Astrocyte (in vitro differentiated cells and primary cell): ENCODE measurements at regions not wholly inside any gene's neighbourhood (a gene's known extent, or its start where the extent isn't known, plus 50 kb on each side); places are given as distances from the start of the nearest gene placed in this dataset.

Experiments used
- DNase-seq: peaks from one replicate; pipeline ENCODE4 v3.0.0-alpha.2; 2010; ENCODE audit warnings: low read depth
- FAIRE-seq: peaks from 2 replicates; lab custom pipeline; 2011; peaks lifted over from hg19 to GRCh38; lab: Jason Lieb, UNC
- H2AFZ ChIP-seq: 2 replicates; pipeline ENCODE4 v1.6.0; 2012; ENCODE audit warnings: low read depth, low read length, inconsistent platforms
- H3K27ac ChIP-seq: 2 replicates; pipeline ENCODE4 v1.5.1; 2011; ENCODE audit warnings: low read depth, low read length, inconsistent platforms
- H3K27me3 ChIP-seq: 2 replicates; pipeline ENCODE4 v1.6.0; 2011; ENCODE audit warnings: low read length, inconsistent platforms; ENCODE audit not compliant: insufficient read depth
- H3K36me3 ChIP-seq: 2 replicates; pipeline ENCODE4 v1.5.1; 2011; ENCODE audit warnings: low read length, inconsistent platforms; ENCODE audit not compliant: insufficient read depth
- H3K4me1 ChIP-seq: 2 replicates; pipeline ENCODE4 v1.5.1; 2011; ENCODE audit warnings: low read length, inconsistent platforms; ENCODE audit not compliant: insufficient read depth
- H3K4me2 ChIP-seq: 2 replicates; pipeline ENCODE4 v1.6.0; 2012; ENCODE audit warnings: low read length, inconsistent platforms
- H3K4me3 ChIP-seq: 2 replicates; pipeline ENCODE4 v1.5.1; 2011; ENCODE audit warnings: low read depth, mild to moderate bottlenecking, low read length, inconsistent platforms; ENCODE audit not compliant: insufficient read depth
- H3K79me2 ChIP-seq: 2 replicates; pipeline ENCODE4 v1.6.0; 2012; ENCODE audit warnings: mild to moderate bottlenecking, low read length, inconsistent platforms; ENCODE audit not compliant: insufficient read depth
- H3K9ac ChIP-seq: 2 replicates; pipeline ENCODE4 v1.6.0; 2012; ENCODE audit warnings: mild to moderate bottlenecking, low read length, inconsistent platforms
- H3K9me3 ChIP-seq: 2 replicates; pipeline ENCODE4 v1.5.1; 2012; ENCODE audit warnings: low read depth, mild to moderate bottlenecking, low read length, inconsistent platforms; ENCODE audit not compliant: insufficient read depth
- H4K20me1 ChIP-seq: 2 replicates; pipeline ENCODE4 v1.6.0; 2012; ENCODE audit warnings: low read length, inconsistent platforms; ENCODE audit not compliant: insufficient read depth
- H3K27ac Mint-ChIP-seq: one replicate; pipeline ENCODE4 v1.8.0; 2021; ENCODE audit warnings: mild to moderate bottlenecking, mixed read lengths; ENCODE audit not compliant: unreplicated experiment
- H3K27me3 Mint-ChIP-seq: one replicate; pipeline ENCODE4 v1.8.0; 2021; ENCODE audit warnings: low read depth, mixed read lengths; ENCODE audit not compliant: unreplicated experiment
- H3K36me3 Mint-ChIP-seq: one replicate; pipeline ENCODE4 v1.8.0; 2021; ENCODE audit warnings: low read depth, mixed read lengths; ENCODE audit not compliant: unreplicated experiment
- H3K4me1 Mint-ChIP-seq: one replicate; pipeline ENCODE4 v1.8.0; 2021; ENCODE audit warnings: low read depth, mixed read lengths; ENCODE audit not compliant: unreplicated experiment
- H3K4me3 Mint-ChIP-seq: one replicate; pipeline ENCODE4 v1.8.0; 2021; ENCODE audit warnings: mild to moderate bottlenecking, moderate library complexity, mixed read lengths; ENCODE audit not compliant: unreplicated experiment
- H3K9me3 Mint-ChIP-seq: one replicate; pipeline ENCODE4 v1.8.0; 2021; ENCODE audit warnings: mild to moderate bottlenecking, mixed read lengths; ENCODE audit not compliant: unreplicated experiment
- CTCF ChIP-seq: IDR thresholded peaks from 2 replicates; pipeline ENCODE4 v1.5.1; 2011; ENCODE audit warnings: low read depth, mild to moderate bottlenecking, inconsistent platforms, low read length, moderate library complexity; ENCODE audit not compliant: insufficient read depth
- EZH2 ChIP-seq: IDR thresholded peaks from 2 replicates; pipeline ENCODE4 v1.6.1; 2012; ENCODE audit warnings: mild to moderate bottlenecking, low read length, inconsistent platforms; ENCODE audit not compliant: insufficient read depth

GRCh38 chr14:82238649-82239048 lies 705.0 kb upstream of the SEL1L start:
- Histone ChIP-seq H3K27me3 (no peaks in the 10 kb centered on the region), H2AFZ (no peak overlapping the region), H3K4me3 (no peak overlapping the region), H3K27ac (no peak overlapping the region), H3K4me1 (no peaks in the 10 kb centered on the region), H3K9ac (no peak overlapping the region), H3K9me3 (peaks cover 4% of the 10 kb centered on the region), H3K4me2 (no peak overlapping the region), H3K79me2 (no peaks in the 10 kb centered on the region), H4K20me1 (no peaks in the 10 kb centered on the region), H3K36me3 (no peaks in the 10 kb centered on the region)
- H3K36me3 Mint-ChIP-seq = no peaks in the 10 kb centered on the region
- no peak overlapping the region for H3K27ac Mint-ChIP-seq
- H3K9me3 Mint-ChIP-seq = peaks cover 3% of the 10 kb centered on the region
- DNase-seq (no peak), FAIRE-seq (no peak)
- H3K4me3 Mint-ChIP-seq = no peak overlapping the region
- no peaks in the 10 kb centered on the region for H3K4me1 Mint-ChIP-seq
- no peak for TF ChIP-seq CTCF
- TF ChIP-seq EZH2 = no peak
- H3K27me3 Mint-ChIP-seq = no peaks in the 10 kb centered on the region

DNA sequence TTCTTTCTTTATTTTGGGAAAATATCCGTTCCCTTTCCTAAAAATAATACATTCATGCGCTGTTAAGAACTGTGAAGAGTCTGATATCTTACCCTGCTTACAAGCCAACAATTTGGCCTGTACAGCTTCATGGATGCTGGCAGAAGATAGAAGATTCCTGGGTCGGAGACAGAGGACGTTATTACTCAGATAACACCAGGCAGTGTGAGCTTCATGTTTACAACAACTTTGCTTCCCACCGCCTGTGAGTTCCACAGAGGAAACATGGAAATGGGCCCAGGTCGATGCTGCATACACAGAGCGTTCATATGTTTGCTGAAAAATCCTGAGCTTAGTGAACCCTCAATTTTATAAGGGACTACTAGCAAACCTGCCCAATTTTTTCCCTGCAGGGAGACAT lies 705.6 kb upstream of the SEL1L start:
- H3K4me1 Mint-ChIP-seq = no peaks in the 10 kb centered on the region
- no peaks in the 10 kb centered on the region for H3K79me2 ChIP-seq
- no peaks in the 10 kb centered on the region for H3K27me3 ChIP-seq
- H3K4me1 ChIP-seq = no peaks in the 10 kb centered on the region
- H3K9me3 Mint-ChIP-seq = peaks cover 3% of the 10 kb centered on the region
- H3K36me3 Mint-ChIP-seq = no peaks in the 10 kb centered on the region
- FAIRE-seq (no peak), DNase-seq (no peak)
- H3K27ac Mint-ChIP-seq = no peak overlapping the region
- no peak overlapping the region for H3K9ac ChIP-seq
- H3K27me3 Mint-ChIP-seq = no peaks in the 10 kb centered on the region
- H3K4me3 ChIP-seq = no peak overlapping the region
- no peak overlapping the region for H3K4me2 ChIP-seq
- no peak overlapping the region for H2AFZ ChIP-seq
- H3K36me3 ChIP-seq = no peaks in the 10 kb centered on the region
- no peak for TF ChIP-seq EZH2
- TF ChIP-seq CTCF = no peak
- H3K9me3 ChIP-seq = peaks cover 4% of the 10 kb centered on the region
- no peak overlapping the region for H3K4me3 Mint-ChIP-seq
- no peak overlapping the region for H3K27ac ChIP-seq
- H4K20me1 ChIP-seq = no peaks in the 10 kb centered on the region

DNA sequence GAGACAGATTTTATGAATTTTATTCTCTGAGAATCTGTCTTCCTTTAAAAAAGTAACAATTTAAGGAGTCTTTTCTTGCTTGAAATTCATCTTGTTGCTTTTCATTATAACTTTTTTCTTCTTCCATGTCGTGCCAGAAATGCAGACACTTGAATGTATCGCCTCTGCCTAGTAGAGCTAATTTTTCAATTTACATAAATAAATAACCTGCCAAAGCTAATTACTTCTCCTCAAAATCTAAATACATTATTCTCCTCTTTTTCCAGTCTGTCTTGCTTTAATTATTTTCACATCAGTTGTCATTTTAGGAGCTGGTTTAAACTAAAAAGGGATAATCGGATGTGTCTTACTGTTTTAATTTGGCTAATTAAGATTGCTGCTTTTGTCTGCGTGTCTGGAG lies 711.1 kb upstream of the SEL1L start:
- Histone ChIP-seq H3K4me2 (no peak overlapping the region), H3K9me3 (no peaks in the 10 kb centered on the region), H3K9ac (no peak overlapping the region), H3K36me3 (no peaks in the 10 kb centered on the region), H2AFZ (no peak overlapping the region), H3K4me3 (no peak overlapping the region), H3K27ac (no peak overlapping the region), H4K20me1 (no peaks in the 10 kb centered on the region), H3K27me3 (no peaks in the 10 kb centered on the region), H3K4me1 (no peaks in the 10 kb centered on the region), H3K79me2 (no peaks in the 10 kb centered on the region)
- no peak overlapping the region for H3K27ac Mint-ChIP-seq
- H3K9me3 Mint-ChIP-seq = no peaks in the 10 kb centered on the region
- no peaks in the 10 kb centered on the region for H3K4me1 Mint-ChIP-seq
- TF ChIP-seq EZH2 (no peak), CTCF (no peak)
- H3K4me3 Mint-ChIP-seq = no peak overlapping the region
- no peaks in the 10 kb centered on the region for H3K36me3 Mint-ChIP-seq
- DNase-seq (no peak), FAIRE-seq (no peak)
- no peaks in the 10 kb centered on the region for H3K27me3 Mint-ChIP-seq
